Activated naive CD4-positive, alpha-beta T cell treated with anti-CD3 and anti-CD28 coated beads for 36 hours (primary cell): ENCODE measurements at regions not wholly inside any gene's neighbourhood (a gene's known extent, or its start where the extent isn't known, plus 50 kb on each side); places are given as distances from the start of the nearest gene placed in this dataset.

ENCODE experiments used
- CTCF ChIA-PET: fragments of 350-600 bp; sonication (Branson Sonifier 250); formaldehyde crosslinking; loops from one replicate; lab custom pipeline; 2021; ENCODE audit warnings: antibody characterized with exemption; lab: Charles Lee
- DNase-seq: peaks from one replicate; pipeline ENCODE4 v3.0.0-alpha.2; 2020
- H3K27ac Mint-ChIP-seq: one replicate; pipeline ENCODE4 v1.8.0; 2021; ENCODE audit warnings: mild to moderate bottlenecking, mixed read lengths
- H3K27me3 Mint-ChIP-seq: one replicate; pipeline ENCODE4 v1.8.0; 2021; ENCODE audit warnings: low read depth, mixed read lengths
- H3K36me3 Mint-ChIP-seq: one replicate; pipeline ENCODE4 v1.8.0; 2021; ENCODE audit warnings: low read depth, mixed read lengths
- H3K4me1 Mint-ChIP-seq: one replicate; pipeline ENCODE4 v1.8.0; 2021; ENCODE audit warnings: low read depth, mixed read lengths
- H3K4me3 Mint-ChIP-seq: one replicate; pipeline ENCODE4 v1.8.0; 2021; ENCODE audit warnings: mild to moderate bottlenecking, moderate library complexity, mixed read lengths
- H3K9me3 Mint-ChIP-seq: one replicate; pipeline ENCODE4 v1.8.0; 2021; ENCODE audit warnings: mixed read lengths
- intact Hi-C: fragments of 100-400 bp; cut with micrococcal nuclease; formaldehyde crosslinking; loops from one replicate; pipeline ENCODE4 v1.15.1; 2023

DNA sequence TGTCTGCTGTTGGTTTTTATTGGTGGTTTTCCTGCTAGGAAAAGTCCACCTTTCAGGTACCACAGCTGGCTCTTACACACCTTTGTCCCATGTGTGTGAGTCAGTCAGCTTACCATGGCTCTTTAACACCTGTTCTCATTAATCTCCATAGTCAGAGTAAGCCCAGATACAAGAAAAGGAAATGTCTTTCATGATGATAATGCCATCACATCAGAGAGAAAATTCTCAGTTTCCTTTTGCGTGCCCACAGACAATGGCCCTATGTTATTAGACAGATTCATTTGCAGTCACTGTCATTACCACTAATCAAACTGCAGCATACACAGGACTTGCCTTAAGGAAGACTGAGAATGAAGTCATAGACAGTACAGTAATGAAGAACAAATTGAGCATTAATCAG, 1583.6 kb upstream of the LRRTM3 start:
- CTCF ChIA-PET = no interaction called here
- no peak for DNase-seq
- Mint-ChIP-seq H3K9me3 (peaks cover 2% of the 10 kb centered on the region), H3K4me1 (no peaks in the 10 kb centered on the region), H3K27me3 (no peaks in the 10 kb centered on the region), H3K4me3 (no peak overlapping the region), H3K27ac (no peak overlapping the region), H3K36me3 (no peaks in the 10 kb centered on the region)
- intact Hi-C loops = no loop called here

DNA sequence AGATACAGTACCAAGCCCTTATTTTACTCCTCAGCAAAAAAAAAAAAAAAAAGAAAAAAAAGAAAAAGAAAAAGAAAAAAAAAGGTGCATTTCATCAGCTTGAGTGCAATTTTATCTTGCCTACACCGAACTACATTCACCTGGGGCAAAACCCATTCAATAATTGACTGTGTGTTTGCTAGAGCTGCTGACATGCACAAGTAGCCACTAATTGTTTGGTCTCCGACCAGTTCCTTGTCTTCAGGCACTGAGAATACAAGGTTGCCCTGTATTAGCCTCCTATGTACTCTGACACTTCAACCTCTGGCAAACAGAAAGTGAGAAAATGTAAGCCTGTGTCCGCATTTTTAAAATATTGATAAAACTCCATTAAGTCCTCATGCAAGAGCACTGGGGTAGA, 1579.4 kb upstream of the LRRTM3 start:
- no peaks in the 10 kb centered on the region for H3K36me3 Mint-ChIP-seq

DNA sequence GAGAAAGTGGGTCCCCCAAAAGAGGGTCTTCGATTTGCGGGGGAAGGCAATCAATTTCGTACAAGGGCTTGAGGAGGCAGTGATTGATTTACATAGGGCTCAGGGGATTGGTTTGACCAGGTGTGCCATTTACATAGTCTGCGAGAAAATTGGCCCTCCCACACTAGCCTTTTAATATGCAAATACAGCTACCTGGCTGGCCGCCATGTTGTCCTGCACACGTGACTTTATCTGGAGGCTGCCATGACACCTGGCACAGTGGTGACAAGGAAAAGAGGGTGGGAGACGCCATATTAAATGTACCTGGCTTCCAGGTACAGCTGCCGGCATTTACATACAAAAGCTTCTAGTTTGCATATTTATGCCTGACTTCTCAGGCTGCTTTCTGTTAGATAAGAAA, 1577.2 kb upstream of the LRRTM3 start:
- intact Hi-C loops = no loop called here

More for the DNA sequence above, 1579.4 kb upstream of the LRRTM3 start:
- Mint-ChIP-seq H3K27ac (no peak overlapping the region), H3K9me3 (peaks cover 2% of the 10 kb centered on the region), H3K4me1 (no peaks in the 10 kb centered on the region), H3K27me3 (no peaks in the 10 kb centered on the region), H3K4me3 (no peak overlapping the region)
- CTCF ChIA-PET = no interaction called here
- DNase-seq = no peak
- intact Hi-C loops = no loop called here

DNA sequence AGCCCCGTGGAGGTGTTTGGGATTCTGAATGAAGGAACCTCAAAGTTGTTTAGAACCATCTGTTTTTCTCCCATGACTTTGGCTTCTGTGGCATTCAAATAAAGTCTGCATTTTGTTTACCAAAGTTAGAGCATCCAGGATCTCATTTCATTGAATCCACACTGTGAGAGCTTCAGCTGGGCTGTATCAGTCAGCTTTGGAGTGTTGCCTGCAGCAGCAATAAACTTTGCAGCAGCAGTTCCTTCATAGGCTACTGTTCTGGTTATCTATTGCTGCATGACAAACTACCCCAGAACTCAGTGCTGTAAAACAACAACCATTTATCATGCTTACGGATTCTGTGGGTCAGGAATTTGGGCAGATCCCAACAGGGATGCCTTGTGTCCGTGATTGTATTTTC, 1575.2 kb upstream of the LRRTM3 start:
- Mint-ChIP-seq H3K27me3 (no peaks in the 10 kb centered on the region), H3K27ac (no peak overlapping the region), H3K4me1 (no peaks in the 10 kb centered on the region), H3K36me3 (no peaks in the 10 kb centered on the region), H3K4me3 (no peak overlapping the region), H3K9me3 (peaks cover 7% of the 10 kb centered on the region)
- CTCF ChIA-PET = interaction anchor here (0.9 kb wide), 1 partner anchor 92 kb away, joined by 3 read pairs; no protein-coding TSS in a partner anchor
- DNase-seq = no peak
- intact Hi-C loops = no loop called here

More for the DNA sequence above, 1577.2 kb upstream of the LRRTM3 start:
- Mint-ChIP-seq H3K27me3 (no peaks in the 10 kb centered on the region), H3K4me1 (no peaks in the 10 kb centered on the region), H3K36me3 (no peaks in the 10 kb centered on the region), H3K4me3 (no peak overlapping the region), H3K27ac (no peak overlapping the region), H3K9me3 (peaks cover 2% of the 10 kb centered on the region)
- CTCF ChIA-PET = no interaction called here
- DNase-seq = no peak

DNA sequence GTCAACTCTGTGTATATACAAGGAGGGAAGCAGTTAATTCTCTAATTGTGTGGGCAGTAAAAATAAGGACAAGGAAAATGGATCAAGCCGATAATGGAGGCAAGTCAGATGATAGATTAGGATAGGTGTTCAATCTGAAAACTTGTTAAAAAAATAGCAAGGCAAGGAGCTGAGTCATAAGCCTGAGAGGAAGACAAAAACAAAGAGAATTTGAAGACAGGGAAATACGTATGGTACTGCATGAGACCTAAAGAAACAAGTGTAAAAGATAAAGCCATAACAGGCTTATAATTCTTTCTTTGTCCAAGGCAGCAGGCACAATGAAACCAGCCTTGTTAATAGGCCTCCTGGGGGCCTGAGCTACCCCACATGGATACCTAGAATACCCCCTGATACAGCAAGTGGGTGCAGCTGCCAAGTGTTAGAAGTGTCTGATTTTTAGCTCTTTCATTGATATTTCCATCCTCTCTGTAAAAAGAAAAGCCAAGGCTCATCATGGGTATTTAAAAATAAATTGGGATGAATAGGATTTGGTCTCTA, 1570.6 kb upstream of the LRRTM3 start:
- H3K27ac Mint-ChIP-seq = no peak overlapping the region
- CTCF ChIA-PET = no interaction called here
- no peak overlapping the region for H3K4me3 Mint-ChIP-seq
- peaks cover 7% of the 10 kb centered on the region for H3K9me3 Mint-ChIP-seq
- H3K27me3 Mint-ChIP-seq = no peaks in the 10 kb centered on the region
- H3K36me3 Mint-ChIP-seq = no peaks in the 10 kb centered on the region
- no peak for DNase-seq
- intact Hi-C loops = no loop called here
- no peaks in the 10 kb centered on the region for H3K4me1 Mint-ChIP-seq

DNA sequence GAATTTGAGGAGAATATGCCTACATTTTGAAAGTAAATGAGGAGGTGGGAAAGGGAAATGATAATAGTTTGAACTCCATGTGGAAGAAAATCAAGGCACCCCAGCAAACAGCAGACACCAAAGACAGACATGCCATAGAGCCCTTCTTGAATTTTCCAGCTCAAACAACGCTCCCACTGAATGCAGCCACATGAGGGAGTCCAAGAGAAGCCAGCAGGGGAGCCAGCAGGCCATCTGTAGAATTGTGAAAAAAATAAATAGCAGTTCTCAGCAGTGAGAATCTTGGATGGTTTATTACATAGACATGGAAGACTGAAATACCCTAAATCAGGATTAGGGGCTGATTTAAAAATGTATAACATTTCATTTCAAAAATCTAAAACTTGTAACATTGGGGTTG, 1567.3 kb upstream of the LRRTM3 start:
- CTCF ChIA-PET = no interaction called here
- Mint-ChIP-seq H3K4me3 (no peak overlapping the region), H3K9me3 (peaks cover 14% of the 10 kb centered on the region), H3K27ac (no peak overlapping the region), H3K36me3 (no peaks in the 10 kb centered on the region), H3K27me3 (no peaks in the 10 kb centered on the region), H3K4me1 (no peaks in the 10 kb centered on the region)
- intact Hi-C loops = no loop called here
- no peak for DNase-seq

DNA sequence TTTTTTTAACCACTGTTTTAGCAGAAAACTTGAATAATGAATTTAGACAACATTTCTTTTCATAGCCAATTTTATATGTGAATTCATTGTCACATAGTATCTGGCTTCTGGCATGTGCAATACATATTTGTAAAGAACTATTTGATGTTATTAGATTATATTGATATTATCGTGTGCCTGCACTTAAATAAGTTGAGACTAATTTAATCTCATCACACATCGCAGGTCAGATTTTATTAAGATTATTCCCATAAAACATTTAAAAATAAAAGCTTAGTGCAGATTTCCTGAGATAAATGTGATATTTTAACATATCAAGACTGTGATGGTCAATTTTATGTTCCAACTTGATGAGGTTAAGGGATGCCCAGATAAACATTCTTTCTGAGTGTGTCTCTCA, 1565.3 kb upstream of the LRRTM3 start:
- Mint-ChIP-seq H3K27me3 (no peaks in the 10 kb centered on the region), H3K4me3 (no peak overlapping the region), H3K4me1 (no peaks in the 10 kb centered on the region), H3K9me3 (peaks cover 7% of the 10 kb centered on the region), H3K36me3 (no peaks in the 10 kb centered on the region), H3K27ac (no peak overlapping the region)
- CTCF ChIA-PET = no interaction called here
- no peak for DNase-seq
- intact Hi-C loops = no loop called here

DNA sequence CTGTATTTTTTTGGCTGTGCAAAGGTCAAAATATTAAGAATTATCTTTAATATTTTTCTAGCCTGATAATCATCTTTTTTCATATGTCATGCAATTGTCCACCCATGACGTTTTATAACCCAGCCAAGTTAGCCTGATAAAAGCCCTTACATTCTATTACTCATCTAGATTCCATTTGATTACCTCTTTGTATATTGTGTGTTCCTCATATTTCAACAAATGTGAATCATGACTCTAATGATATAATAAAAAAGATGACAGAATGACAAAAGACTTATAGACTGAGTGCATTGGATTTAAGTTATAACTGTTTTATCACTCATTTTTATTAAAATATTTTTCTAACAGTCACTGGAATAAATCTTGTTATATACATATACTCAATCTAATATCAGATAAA, 1560.0 kb upstream of the LRRTM3 start:
- CTCF ChIA-PET = no interaction called here
- peaks cover 7% of the 10 kb centered on the region for H3K9me3 Mint-ChIP-seq
- intact Hi-C loops = no loop called here
- H3K4me3 Mint-ChIP-seq = no peak overlapping the region
- no peaks in the 10 kb centered on the region for H3K4me1 Mint-ChIP-seq
- no peak overlapping the region for H3K27ac Mint-ChIP-seq
- DNase-seq = no peak
- H3K27me3 Mint-ChIP-seq = no peaks in the 10 kb centered on the region
- no peaks in the 10 kb centered on the region for H3K36me3 Mint-ChIP-seq

DNA sequence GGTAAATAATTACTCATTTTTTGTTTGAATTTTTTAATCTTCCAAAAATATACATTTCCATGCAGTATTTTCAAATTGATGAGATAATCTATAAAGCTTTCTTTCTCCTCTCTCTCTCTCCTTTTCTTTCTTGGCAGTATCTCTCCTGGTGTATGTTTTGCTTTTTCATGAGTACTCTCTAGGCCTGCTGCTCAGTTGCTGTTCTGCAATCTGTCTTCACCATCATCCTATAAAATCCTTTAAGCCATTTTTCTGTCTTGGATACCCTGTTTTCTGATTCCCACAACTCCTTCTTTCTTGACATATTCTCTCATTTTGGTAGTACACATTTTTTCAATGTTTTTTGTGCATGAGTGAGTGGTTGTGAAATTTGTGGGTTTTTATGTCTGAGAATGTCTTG, 1558.1 kb upstream of the LRRTM3 start:
- H3K9me3 Mint-ChIP-seq = no peaks in the 10 kb centered on the region
- no peaks in the 10 kb centered on the region for H3K36me3 Mint-ChIP-seq
- intact Hi-C loops = no loop called here
- no peak overlapping the region for H3K4me3 Mint-ChIP-seq
- CTCF ChIA-PET = no interaction called here
- H3K27me3 Mint-ChIP-seq = no peaks in the 10 kb centered on the region
- H3K27ac Mint-ChIP-seq = no peak overlapping the region
- no peaks in the 10 kb centered on the region for H3K4me1 Mint-ChIP-seq
- no peak for DNase-seq

DNA sequence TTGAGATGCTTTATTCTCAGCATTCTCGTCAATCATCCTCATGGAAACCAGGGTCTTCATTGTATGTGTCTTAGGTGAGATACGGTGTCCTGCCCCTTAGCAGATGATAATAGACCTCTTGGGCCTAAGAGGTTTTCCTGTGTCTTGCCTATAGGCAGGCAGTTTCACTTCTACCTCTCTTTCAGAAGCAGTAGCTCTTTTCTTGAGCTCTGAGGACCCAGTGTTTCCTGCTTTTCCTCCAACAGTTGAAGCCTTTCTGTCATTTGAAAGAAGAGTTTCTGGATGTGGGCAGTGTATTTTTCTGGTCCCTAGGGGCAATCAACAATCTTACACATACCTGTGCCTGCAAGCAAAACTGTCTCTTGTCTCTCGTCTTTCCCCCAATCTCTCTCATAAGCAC, 1550.3 kb upstream of the LRRTM3 start:
- no peak for DNase-seq
- Mint-ChIP-seq H3K27me3 (no peaks in the 10 kb centered on the region), H3K9me3 (peaks cover 4% of the 10 kb centered on the region), H3K36me3 (no peaks in the 10 kb centered on the region), H3K4me1 (no peaks in the 10 kb centered on the region), H3K4me3 (no peak overlapping the region), H3K27ac (no peak overlapping the region)
- intact Hi-C loops = no loop called here
- CTCF ChIA-PET = no interaction called here

DNA sequence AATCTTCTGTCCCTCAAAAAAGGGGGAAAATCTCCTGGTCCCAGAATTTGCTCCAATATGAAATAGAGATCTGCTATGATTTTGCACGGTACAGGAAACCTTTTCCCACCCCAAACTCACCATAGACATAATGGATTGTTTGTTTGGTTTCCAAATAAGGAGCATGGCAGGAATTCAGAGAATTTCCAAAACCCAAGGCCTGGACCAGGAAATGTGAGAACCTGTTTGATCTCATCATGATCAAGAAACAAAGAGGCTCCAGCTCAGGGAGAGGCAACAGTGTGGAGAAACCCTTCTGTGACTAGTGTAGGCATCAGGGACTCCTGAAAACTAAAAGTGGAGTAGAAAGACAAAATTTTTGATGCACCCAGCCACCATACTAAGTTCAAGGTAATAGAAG, 1548.1 kb upstream of the LRRTM3 start:
- intact Hi-C loops = no loop called here
- CTCF ChIA-PET = no interaction called here
- no peaks in the 10 kb centered on the region for H3K27me3 Mint-ChIP-seq

DNA sequence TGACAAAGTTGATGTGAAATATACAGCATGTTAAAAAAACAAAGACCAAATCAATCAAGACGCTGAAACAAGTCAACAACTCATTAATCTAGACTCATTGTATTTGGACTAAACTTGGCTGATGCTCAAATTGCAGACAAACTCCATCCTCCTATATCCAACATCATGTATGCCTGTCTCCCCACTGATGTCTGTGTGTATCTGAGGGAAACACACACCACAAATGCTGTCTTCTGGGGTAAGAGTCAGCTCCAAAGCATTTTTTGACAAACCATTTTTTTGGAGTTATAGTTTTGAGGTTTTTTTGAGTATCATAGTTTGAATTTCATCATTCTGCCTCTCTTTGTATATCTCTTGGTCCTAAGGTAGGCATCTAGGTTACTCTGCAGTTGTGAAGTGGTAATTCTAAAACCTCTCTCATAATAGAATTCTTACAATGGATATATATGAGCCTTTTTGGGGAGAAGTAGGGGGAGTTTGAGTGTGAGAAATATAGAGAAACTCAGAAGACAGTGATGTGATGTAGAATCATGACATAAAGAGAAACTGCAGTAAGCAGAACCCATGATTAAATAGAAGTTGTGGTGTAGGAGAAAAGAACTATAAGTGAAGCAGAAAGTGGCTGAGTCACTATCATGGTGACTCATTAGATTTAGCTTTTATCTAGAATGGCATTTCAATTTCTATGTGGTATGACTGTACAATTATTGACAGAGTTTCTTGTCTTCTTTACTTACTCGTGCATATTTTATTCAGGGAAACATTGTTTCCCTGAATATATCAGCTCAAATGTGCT, 1531.1 kb upstream of the LRRTM3 start:
- CTCF ChIA-PET = no interaction called here
- intact Hi-C loops = no loop called here

More for the DNA sequence above, 1548.1 kb upstream of the LRRTM3 start:
- no peaks in the 10 kb centered on the region for H3K36me3 Mint-ChIP-seq
- H3K27ac Mint-ChIP-seq = no peak overlapping the region
- no peak for DNase-seq
- peaks cover 4% of the 10 kb centered on the region for H3K9me3 Mint-ChIP-seq
- no peaks in the 10 kb centered on the region for H3K4me1 Mint-ChIP-seq
- H3K4me3 Mint-ChIP-seq = no peak overlapping the region

DNA sequence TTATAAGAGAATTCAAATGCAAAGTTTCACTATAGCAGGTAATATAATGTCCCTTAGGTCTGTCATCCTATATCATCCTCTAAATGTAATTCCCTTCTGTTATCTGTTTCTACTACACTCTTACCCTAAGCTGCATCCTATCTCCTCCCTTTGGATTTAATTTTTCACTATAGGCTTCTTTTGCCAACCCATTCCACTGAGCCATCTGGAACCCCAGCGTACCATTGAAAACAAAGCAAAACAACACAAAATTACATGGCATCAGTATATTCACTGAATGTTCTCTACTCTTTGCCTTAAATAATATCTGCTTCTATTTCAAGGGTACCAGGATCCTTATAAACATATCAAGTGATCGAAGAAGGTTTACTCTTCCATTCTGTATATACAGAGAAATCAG, 1530.2 kb upstream of the LRRTM3 start:
- Mint-ChIP-seq H3K4me3 (no peak overlapping the region), H3K9me3 (peaks cover 7% of the 10 kb centered on the region), H3K36me3 (no peaks in the 10 kb centered on the region), H3K27ac (no peak overlapping the region), H3K4me1 (no peaks in the 10 kb centered on the region), H3K27me3 (no peaks in the 10 kb centered on the region)
- CTCF ChIA-PET = no interaction called here
- no peak for DNase-seq
- intact Hi-C loops = no loop called here

More for the DNA sequence above, 1531.1 kb upstream of the LRRTM3 start:
- Mint-ChIP-seq H3K4me3 (no peak overlapping the region), H3K36me3 (no peaks in the 10 kb centered on the region), H3K27me3 (no peaks in the 10 kb centered on the region), H3K9me3 (peaks cover 7% of the 10 kb centered on the region), H3K4me1 (no peaks in the 10 kb centered on the region), H3K27ac (no peak overlapping the region)
- DNase-seq = no peak
